HG03457 (cell line): ENCODE measurements at regions not wholly inside any gene's neighbourhood (a gene's known extent, or its start where the extent isn't known, plus 50 kb on each side); places are given as distances from the start of the nearest gene placed in this dataset.

Experiments
- ATAC-seq: cut with Tn5 transposase; IDR thresholded peaks from one replicate; pipeline ENCODE4 v1.9.1; 2021; ENCODE audit warnings: moderate number of reproducible peaks; ENCODE audit not compliant: unreplicated experiment

DNA sequence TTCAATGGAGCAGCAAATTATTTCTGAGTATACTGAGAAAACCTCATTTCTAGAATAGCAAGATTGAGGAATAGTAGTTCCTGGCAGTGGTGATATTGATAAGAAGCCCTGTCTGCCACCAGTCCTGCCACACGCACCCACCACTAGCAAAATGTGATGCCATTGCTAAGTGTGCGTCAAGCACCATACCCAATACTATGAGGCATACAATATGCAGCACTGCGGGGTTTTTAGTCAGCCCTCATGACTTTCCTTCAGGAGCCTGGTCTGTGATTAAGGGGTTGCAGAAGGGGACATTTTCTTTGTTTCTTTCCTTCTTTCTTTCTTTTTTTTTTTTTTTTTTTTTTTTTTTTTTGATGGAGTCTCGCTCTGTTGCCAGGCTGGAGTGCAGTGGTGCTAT, 128.7 kb upstream of the USP38 start:
- ATAC-seq, result no peak

- ATAC-seq, result no peak
These were observed 113.4 kb upstream of the USP38 start for GRCh38 chr4:143071351-143071750.

DNA sequence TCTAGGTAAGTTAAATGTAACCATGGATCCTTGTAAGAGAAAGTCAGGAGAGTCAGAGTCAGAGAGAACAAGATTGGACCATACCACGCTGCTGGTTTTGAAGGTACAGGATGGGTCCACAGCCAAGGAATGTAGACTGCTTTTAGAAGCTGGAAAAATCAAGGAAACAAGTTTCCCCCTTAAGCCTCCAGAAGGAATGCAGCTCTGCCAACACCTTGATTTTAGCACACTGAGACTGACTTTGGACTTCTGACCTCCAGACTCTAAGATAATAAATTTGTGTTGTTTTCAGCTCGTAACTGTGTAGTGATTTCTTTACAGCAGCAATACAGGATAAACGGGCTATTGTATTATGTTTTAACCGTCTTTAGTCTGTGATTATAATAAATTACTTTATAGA, 108.0 kb upstream of the USP38 start:
- ATAC-seq, result no peak

DNA sequence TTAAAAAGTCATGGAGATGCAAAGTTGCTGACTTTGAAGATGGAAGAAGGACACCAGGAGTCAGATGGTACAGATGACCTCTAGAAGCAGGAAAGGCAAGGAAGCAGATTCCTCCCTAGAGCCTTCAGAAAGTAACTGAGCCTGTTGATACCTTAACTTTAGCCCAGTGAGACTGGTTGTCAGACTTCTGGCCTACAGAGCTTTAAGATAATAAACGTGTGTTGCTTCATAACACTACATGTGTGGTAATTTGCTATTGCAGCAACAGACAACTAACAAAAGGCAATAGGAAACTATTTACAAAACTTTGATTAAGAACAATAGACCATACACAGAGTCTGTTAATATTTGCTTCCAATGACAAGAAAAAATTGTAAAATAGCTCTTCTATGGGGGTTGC, 102.0 kb upstream of the USP38 start:
- no peak for ATAC-seq

DNA sequence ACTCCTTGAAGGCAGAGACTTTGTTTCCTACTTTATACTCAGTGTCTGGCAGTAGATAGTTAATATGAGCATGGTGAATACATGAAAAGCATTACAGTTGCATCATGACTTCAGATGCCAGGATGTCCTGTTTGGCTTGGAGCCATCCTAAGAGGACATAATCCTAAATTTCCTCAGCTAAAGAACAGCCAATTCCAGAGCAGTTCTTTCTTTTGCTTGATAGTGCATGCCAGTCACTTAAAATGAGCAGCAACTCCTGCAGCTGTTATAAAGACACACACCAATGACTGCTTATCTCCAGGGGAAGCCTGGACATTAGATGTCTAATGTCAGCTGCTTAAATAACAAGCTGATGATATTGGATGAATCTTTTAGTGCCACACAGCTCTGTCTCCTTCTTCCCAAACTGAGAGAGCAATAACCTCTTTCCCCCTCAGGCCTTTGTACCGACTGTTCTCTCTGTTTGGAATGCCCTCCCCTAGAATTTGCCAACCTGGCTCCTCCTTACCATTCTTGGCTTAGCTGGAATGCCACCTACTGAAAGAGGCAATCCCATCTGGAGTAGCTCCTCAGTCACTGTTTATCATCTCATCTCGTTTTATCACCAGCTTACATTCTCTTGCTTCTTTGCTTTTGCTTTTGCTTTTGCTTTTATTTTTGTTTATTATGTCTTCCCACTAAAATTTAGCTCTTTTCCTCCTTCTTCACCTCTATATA, 100.8 kb upstream of the USP38 start:
- ATAC-seq, result no peak

DNA sequence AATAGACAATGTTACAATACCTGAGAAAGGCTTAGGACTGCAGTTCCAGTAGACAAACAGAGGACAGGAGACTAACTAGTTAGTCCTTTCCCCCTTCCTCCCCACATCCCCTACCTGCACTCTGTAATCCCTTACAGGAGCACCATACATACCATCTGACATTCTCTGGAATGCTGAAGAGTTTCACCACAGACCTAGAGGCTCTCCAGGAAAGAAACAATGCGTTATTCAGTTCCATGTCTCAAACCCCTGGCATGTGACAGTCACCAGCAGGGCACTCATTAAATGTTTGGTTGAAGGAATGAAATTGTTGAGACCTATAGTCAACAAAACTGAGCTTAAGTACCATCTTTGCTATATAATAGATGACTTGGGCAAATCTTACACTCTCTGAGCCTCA, 100.2 kb upstream of the USP38 start:
- no peak for ATAC-seq

GRCh38 chr4:143085224-143085623, 99.5 kb upstream of the USP38 start:
- no peak for ATAC-seq

DNA sequence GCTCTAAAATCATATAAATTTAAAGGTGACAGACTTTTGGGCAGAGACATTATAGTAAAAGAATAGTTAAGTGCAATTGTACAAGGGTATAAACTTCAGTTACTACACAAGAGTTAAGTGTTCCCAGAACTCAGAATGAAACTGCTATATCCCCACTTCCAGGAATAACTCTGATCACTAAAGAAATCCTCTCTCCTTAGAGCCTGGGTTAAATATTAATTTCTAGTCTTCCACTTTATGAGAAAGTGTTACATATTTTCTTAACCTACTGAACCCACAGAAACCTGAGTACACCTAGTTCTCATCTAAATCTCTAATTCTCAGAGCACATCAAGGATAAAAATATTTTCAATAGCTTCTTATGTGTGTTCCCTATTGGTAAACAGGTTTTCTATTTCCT, 99.1 kb upstream of the USP38 start:
- no peak for ATAC-seq

- no peak for ATAC-seq
These were observed 95.4 kb upstream of the USP38 start for GRCh38 chr4:143089291-143089690.

DNA sequence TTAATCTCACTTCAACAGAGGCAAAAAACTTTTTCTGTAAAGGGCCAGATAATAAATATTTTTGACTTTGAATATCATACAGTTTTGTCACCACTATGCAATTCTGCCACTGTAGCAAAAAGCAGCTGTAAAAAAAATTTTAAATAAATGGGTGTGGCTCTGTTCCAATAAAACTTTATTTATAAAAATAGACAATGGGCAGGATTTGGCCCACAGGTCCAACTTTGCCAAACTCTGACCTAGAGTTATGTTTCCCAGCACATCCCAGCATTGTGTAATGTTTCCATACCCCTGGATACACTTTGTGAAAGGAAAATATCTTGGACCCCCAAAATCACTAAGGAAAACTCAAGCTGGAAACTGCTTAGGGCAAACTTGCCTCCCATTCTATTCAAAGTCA, 94.9 kb upstream of the USP38 start:
- no peak for ATAC-seq

GRCh38 chr4:143091862-143092261, 92.9 kb upstream of the USP38 start:
- no peak for ATAC-seq

DNA sequence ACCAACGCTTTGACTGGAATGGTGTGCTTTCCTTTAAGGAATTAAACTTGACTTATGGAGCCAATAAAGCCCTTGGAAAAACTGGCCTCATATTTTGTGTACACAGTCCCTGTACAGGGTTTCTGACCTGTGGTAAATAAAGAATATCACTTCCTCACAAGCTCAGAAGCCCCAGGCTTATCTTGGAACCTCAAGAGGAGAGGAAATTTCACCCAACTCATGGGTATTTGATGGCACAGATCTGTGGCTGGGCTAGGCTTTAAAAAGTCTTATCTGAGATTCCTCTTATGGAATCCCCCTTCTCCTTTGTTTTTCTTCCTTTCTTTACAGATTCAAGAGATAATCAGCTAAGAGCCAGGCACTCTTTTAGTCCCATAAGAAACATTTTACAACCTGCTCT, 89.3 kb upstream of the USP38 start:
- ATAC-seq, result no peak

GRCh38 chr4:143097751-143098150, 87.0 kb upstream of the USP38 start:
- no peak for ATAC-seq

DNA sequence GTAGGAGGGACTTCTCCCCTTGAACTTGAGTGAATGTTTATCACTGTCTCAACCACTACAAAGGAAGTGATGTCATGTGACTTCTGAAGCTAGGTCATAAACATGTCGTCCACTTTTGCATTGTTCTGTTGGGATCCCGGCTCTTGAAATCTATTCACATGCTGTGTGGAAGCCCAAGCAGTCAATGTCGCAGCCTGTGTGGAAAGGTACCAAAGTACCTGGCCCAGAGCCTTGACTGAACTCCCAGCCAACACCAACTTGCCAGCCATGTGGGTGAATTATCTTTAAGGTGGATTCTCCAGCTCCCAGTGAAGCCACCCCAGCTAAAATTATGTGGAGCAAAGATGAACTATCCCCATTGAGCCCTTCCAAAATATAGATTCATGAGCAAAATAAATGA, 85.0 kb upstream of the USP38 start:
- no peak for ATAC-seq

GRCh38 chr4:143109376-143109775, 75.3 kb upstream of the USP38 start:
- no peak for ATAC-seq

GRCh38 chr4:143118663-143119062, 66.1 kb upstream of the USP38 start:
- ATAC-seq, result no peak

DNA sequence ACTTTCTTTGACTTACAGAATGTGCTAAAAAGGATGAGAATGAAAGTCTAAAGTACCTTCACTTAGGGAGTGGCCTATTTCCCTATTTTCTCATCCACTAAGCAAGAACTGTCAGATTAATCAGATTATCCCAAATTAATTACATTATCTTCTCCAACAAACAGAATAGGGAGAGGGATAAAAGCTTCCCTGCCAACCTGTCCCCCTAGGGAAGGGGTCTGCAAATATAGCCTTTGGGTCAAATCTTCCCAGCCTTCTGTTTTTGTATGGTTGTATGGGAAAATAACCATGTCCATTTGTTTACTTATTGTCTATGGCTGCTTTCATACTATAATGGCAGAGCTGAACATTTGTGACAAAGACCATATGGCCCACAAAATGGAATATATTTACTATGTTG, 57.1 kb upstream of the USP38 start:
- ATAC-seq, result no peak

DNA sequence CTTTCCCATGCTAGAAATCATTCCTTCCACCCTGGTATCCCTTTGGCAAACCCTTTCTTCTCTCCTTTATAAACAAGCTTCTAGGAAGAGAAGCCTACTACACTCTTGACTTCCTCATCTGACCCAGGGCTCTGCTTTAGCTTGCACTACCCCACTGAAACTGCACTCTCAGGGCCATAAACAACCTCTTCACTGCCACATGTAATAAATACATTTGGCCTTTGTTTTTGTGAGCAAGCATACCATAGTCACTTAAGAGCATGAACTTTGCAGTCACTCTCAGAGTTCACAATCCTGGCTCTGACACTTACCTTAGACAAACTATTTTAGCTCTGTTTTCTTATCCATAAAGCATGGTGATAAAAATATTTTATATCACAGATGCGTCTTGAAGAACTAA, 50.7 kb upstream of the USP38 start:
- no peak for ATAC-seq
